ENCODE measurements at regions not wholly inside any gene's neighbourhood (a gene's known extent, or its start where the extent isn't known, plus 50 kb on each side); places are given as distances from the start of the nearest gene placed in this dataset.
"Not testable (repeated sequence)": the region's sequence is repeated elsewhere in the genome, so short reads cannot be mapped to it uniquely, and the experiment has no call there.

DNA sequence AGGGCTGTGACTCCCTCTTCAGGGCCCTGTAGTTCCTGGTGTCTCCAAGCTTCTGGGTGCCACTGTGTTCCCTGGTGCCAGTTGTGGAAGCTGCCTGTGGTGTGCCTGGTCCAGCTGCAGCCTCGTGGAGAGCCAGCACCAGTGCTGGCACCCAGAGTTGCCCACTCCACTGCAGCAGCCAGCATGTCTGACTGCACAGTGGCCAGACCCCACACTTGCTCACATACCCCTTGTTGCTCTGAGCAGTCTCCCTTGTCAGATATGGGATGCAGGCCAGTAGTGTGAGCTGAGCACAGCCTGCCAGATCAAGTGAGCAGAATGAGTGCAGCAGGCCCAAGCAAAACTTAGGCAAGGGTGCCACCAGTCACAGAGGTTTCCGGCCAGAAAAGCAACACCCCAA, 108.6 kb downstream of the ZMAT1 start:
- no peak for DNase-seq

- DNase-seq: not testable (repeated sequence)
These were observed 114.1 kb downstream of the ZMAT1 start for GRCh38 chrX:101817739-101818138.

GRCh38 chrX:101813200-101813599, 118.6 kb downstream of the ZMAT1 start:
- no peak for DNase-seq

GRCh38 chrX:101803451-101803850, 128.4 kb downstream of the ZMAT1 start:
- DNase-seq: peak; percentile 9

- peak; percentile 85 for DNase-seq
These were observed 132.4 kb downstream of the ZMAT1 start for GRCh38 chrX:101799387-101799786.

GRCh38 chrX:101787934-101788333, 128.3 kb upstream of the ARMCX2 start:
- DNase-seq: no peak

- no peak for DNase-seq
These were observed 125.5 kb upstream of the ARMCX2 start for GRCh38 chrX:101785142-101785541.

- DNase-seq: not testable (repeated sequence)
These were observed 120.8 kb upstream of the ARMCX2 start for GRCh38 chrX:101780421-101780820.

GRCh38 chrX:101774340-101774739, 114.7 kb upstream of the ARMCX2 start:
- DNase-seq: no peak

DNA sequence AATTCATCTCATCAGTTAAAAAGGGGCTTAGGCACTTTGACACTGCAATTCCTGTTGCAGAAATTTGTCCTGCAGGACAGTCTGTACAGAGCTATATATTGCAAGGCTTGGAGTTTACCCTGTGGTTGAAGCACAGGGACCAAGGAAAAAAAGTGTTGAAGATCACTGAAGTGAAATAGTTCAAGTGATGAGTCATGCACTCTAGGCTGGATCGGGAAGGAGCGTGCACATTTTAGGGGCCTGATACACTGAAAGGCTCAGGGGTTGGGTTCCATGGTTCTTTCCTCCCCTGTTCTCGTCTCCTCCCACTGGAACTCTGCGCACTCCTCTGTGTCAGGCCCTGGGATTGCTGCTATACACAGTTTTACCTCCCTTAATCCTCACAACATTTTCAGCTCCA, 104.9 kb upstream of the ARMCX2 start:
- DNase-seq: no peak

DNA sequence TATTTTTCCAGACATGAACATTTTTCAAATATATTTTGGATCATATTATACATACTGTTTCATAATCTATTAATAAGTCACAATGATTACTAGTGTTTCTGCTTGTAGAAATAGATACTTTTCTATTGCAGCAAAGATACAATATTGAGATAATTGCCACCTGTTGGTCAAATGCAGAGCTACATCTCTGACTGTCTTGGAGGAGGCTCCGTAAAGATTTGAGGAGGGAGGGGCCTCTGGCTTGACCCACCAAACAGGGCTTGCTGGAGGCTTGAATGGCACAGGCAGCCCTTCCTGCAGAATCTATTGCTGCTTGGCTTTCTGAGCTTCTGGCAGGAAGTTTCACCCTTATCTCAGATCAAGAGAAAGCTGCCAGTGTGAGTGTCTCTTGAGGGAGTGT, 99.3 kb upstream of the ARMCX2 start:
- DNase-seq: no peak

DNA sequence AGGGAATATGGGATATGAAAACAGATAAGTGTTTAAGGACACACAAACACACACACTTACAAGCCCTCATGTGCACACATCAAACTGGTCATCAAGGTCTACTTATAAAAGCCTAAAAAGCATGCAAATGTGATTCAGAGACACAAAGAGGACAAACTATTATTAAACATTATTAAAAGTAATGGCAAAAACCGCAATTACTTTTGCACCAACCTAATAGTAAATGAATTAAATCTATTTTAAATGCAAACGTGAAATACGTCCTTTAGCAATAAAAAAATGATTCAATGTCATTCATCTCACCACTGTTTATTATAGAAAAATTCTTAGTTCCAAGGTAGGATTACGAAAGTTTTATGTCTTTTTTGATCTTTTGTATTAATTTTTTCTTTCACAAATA, 91.1 kb upstream of the ARMCX2 start:
- no peak for DNase-seq

DNA sequence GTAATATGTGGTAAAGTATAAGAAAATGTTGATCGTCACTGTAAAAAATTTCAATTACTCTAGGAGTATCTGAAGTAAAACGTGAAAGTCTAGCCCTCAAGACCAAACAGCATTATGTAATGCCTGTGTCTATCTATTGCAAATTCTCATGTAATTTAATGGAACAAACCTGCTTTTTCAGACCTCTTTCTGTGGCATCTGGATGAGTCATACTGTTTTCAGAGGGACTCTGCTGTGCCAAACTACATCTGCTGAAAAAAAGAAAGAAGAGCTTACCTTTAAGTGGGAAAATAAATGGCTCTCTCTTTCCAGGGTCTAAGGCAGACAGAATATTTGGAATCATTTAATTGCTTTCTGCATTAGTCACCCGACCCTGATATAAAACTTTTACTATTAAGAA, 89.8 kb upstream of the ARMCX2 start:
- DNase-seq: no peak

DNA sequence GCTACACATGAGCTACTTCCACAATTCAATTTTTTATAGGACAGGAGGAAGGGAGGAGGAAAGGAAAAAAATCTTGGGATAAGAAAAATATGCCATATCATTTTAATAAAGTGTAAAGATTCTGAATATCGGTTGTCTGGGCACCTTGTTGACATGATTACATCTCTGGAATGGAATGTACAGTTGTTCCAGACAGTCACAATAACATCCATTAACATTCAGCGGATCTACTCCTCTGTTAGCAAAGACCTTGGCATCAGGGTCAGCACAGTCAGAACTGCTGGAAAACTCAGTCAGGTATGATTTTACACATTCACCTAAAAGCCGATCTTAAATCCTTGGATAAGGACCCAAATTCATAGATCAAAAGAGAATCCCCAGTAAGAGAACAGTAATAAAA, 85.4 kb upstream of the ARMCX2 start:
- DNase-seq: no peak

DNA sequence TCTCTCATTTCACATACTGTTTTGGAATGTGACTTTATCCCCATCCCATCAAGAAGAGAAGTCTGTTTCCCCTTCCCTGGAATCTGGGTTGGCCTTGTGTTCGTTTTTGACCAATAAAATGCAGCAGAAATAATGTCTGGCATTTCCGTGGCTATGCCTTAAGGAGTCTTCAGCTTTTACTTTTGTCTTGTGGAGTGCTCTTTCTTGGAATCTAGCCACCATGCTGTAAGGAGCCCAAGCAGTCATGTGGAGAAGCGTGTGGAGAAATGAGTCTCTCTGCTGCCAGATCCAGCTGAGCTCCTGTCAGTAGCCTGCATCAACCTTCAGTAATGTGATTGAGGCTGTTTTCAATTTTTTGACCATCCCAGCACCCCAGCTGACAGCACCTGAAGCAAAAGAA, 84.4 kb upstream of the ARMCX2 start:
- no peak for DNase-seq

DNA sequence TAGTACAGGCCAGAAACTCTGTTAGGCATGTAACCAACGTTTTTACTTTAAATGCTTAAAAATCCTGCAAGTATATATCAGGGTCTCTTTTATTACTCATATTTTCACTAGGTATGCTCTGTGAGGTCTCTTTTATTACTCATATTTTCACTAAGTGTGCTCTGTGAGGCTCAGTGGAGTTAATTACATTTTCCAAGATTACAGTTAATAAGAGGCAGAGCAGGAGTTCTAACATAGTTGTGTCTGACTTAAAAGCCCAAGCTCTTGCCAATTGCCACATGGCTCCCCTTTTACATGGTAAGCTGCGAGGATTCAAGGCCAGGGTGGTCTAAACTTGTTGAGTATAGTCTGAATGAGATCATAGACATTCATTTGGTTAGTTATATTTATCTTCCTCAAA, 81.0 kb upstream of the ARMCX2 start:
- no peak for DNase-seq

DNA sequence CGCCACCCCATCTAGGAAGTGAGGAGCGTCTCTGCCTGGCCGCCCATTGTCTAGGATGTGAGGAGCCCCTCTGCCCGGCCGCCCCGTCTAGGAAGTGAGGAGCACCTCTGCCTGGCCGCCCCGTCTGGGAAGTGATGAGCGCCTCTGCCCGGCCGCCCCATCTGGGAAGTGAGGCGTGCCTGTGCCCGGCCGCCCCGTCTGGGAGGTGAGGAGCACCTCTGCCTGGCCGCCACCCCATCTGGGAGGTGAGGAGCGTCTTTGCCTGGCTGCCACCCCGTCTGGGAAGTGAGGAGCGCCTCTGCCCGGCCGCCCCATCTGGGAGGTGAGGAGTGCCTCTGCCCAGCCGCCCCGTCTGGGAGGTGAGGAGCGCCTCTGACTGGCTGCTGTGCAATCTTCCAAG, 79.2 kb upstream of the ARMCX2 start:
- DNase-seq: not testable (repeated sequence)

DNA sequence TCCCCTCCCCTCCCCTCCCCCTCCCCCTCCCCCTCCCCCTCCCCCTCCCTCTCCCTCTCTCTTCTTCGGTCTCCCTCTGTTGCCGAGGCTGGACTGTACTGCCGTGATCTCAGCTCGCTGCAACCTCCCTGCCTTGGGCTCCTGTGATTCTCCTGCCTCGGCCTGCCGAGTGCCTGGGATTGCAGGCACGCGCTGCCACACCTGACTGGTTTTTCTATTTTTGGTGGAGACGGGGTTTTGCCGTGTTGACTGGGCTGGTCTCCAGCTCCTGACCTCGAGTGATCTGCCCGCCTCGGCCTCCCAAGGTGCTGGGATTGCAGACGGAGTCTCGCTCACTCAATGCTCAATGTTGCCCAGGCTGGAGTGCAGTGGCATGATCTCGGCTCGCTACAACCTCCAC, 78.8 kb upstream of the ARMCX2 start:
- DNase-seq: not testable (repeated sequence)

DNA sequence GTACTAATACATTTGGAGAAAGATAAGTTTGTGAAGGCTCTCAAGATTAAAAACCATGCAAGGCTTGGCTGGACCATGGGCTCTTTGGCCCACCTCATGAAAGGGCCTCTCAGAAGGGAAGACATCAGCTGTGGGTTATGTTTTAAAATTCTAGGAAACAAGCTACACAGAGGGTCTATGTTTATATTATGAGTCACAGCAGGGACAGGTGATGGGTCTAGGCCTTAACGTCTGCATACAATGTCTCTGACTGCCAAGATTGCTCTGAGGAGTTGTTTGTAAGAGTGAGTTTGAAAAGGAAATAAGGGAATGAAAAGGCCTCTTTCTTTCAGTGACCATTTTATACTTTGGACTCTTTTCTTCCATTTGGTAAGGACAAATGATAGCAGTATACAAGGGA, 77.0 kb upstream of the ARMCX2 start:
- DNase-seq: no peak

GRCh38 chrX:101732870-101733269, 73.2 kb upstream of the ARMCX2 start:
- no peak for DNase-seq

GRCh38 chrX:101729986-101730385, 70.3 kb upstream of the ARMCX2 start:
- no peak for DNase-seq
